ENCODE measurements at regions not wholly inside any gene's neighbourhood (a gene's known extent, or its start where the extent isn't known, plus 50 kb on each side); places are given as distances from the start of the nearest gene placed in this dataset.

DNA sequence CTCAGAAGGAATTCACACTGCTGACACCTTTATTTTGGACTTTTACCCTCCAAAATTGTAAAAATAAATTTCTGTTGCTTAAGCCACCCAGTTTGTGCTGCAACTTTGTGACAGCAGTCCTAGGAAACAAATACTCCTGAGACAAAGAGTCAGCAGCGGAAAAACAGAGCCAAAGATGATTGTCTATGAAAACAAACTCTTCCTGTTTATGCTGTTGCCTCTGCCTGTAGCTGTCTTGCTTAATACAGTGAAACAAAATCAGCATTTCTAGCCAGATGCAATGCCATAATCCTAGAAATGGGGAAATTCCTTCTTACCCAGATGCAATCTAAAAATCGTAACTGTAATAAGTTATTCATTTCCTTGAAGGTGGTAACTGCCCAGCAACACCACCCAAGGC is 387.5 kb upstream of the ATP11B start:
- Histone ChIP-seq H3K4me3 (no peak overlapping the region), H3K27ac (no peak overlapping the region), H3K27me3 (no peaks in the 10 kb centered on the region), H3K36me3 (no peaks in the 10 kb centered on the region), H3K4me1 (no peaks in the 10 kb centered on the region), H3K9me3 (no peaks in the 10 kb centered on the region)
- TF ChIP-seq POLR2AphosphoS5 (IDR thresholded peaks at IDR 0.05; ENCODE audit: insufficient read depth in 1 of 2, low read depth in 1 of 2) (no peak), POLR2A (IDR thresholded peaks at IDR 0.05) (no peak)
- TF ChIP-seq, protein P1, sequence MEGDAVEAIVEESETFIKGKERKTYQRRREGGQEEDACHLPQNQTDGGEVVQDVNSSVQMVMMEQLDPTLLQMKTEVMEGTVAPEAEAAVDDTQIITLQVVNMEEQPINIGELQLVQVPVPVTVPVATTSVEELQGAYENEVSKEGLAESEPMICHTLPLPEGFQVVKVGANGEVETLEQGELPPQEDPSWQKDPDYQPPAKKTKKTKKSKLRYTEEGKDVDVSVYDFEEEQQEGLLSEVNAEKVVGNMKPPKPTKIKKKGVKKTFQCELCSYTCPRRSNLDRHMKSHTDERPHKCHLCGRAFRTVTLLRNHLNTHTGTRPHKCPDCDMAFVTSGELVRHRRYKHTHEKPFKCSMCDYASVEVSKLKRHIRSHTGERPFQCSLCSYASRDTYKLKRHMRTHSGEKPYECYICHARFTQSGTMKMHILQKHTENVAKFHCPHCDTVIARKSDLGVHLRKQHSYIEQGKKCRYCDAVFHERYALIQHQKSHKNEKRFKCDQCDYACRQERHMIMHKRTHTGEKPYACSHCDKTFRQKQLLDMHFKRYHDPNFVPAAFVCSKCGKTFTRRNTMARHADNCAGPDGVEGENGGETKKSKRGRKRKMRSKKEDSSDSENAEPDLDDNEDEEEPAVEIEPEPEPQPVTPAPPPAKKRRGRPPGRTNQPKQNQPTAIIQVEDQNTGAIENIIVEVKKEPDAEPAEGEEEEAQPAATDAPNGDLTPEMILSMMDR (IDR thresholded peaks at IDR 0.05), result no peak
- no peak for DNase-seq (ENCODE audit: extremely low spot score in 2 of 2)
- intact Hi-C loops (cut with DNase I), result no loop called here

DNA sequence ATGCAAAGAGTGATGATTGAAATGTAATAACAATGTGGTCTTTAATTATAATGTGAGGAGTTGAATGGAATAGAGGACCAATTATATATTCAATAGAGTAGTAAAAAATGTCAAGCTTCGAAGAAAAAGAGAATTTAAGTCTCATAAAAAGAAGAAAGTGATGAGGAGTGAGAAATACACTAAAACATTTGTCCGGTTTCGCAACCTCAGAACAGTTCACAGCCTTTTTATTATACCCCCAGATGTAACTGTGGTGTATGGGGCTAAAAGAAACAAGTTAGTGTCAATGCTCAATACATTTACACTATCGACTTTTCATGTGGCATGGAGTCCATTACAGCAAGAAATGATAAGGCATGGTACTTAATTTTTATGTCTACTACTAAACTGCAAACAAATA is 386.5 kb upstream of the ATP11B start:
- Histone ChIP-seq H3K27me3 (no peaks in the 10 kb centered on the region), H3K36me3 (no peaks in the 10 kb centered on the region), H3K4me3 (no peak overlapping the region), H3K4me1 (no peaks in the 10 kb centered on the region), H3K9me3 (no peaks in the 10 kb centered on the region), H3K27ac (no peak overlapping the region)
- intact Hi-C loops (cut with DNase I), result no loop called here
- DNase-seq (ENCODE audit: extremely low spot score in 2 of 2), result no peak
- TF ChIP-seq, protein P1 (IDR thresholded peaks at IDR 0.05), result no peak
- TF ChIP-seq POLR2A (IDR thresholded peaks at IDR 0.05) (no peak), POLR2AphosphoS5 (IDR thresholded peaks at IDR 0.05; ENCODE audit: insufficient read depth in 1 of 2, low read depth in 1 of 2) (no peak)

DNA sequence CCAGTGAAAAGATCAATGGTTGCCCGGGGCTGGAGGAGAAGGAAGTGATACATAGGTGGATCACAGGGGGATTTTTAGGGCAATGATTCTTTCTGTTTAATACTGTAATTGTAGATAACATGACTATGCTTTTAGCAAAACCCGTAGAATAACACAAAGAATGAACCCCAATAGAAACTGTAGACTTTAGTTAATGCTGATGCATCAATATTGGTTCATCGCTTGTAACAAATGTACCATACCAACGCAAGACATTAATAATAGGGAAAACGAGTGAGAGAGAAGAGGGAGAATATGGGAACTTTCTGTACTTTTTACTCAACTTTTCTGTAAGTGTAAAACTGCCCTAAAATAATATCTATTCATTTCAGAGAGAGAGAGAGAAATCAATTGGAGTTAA is 383.3 kb upstream of the ATP11B start:
- H3K9me3 ChIP-seq, result no peaks in the 10 kb centered on the region
- no peak for DNase-seq (ENCODE audit: extremely low spot score in 2 of 2)
- H3K27me3 ChIP-seq, result no peaks in the 10 kb centered on the region
- H3K27ac ChIP-seq, result no peak overlapping the region
- intact Hi-C loops (cut with DNase I), result loop anchor here (10.0 kb wide), 1 partner anchor 1245 kb away; no protein-coding TSS in a partner anchor
- TF ChIP-seq POLR2AphosphoS5 (IDR thresholded peaks at IDR 0.05; ENCODE audit: insufficient read depth in 1 of 2, low read depth in 1 of 2), result no peak
- TF ChIP-seq POLR2A (IDR thresholded peaks at IDR 0.05), result no peak
- TF ChIP-seq, protein P1 (IDR thresholded peaks at IDR 0.05), result no peak
- no peaks in the 10 kb centered on the region for H3K36me3 ChIP-seq
- H3K4me1 ChIP-seq, result no peaks in the 10 kb centered on the region
- no peak overlapping the region for H3K4me3 ChIP-seq

DNA sequence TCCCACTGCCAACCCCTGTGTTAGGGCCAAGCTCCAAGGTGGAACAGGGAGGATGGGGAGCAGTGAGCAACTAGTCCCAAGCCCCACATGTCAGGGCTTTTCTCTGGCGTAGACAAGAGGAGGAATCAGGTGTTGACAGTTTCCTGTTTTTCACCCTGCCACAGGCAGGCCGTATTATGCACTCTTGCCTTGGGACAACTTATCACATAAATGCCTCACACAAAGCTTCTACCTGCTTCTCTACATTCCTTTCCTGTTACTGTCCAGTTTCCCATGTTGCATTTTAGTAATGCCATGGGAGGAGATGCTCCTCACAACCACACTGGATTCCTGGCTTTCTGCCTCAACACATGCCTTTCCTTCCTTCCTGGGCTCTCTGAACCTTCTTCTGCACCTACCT is 381.2 kb upstream of the ATP11B start:
- no peak overlapping the region for H3K4me3 ChIP-seq
- no peak for DNase-seq (ENCODE audit: extremely low spot score in 2 of 2)
- no peaks in the 10 kb centered on the region for H3K27me3 ChIP-seq
- no peaks in the 10 kb centered on the region for H3K9me3 ChIP-seq
- no peak overlapping the region for H3K27ac ChIP-seq
- intact Hi-C loops (cut with DNase I), result loop anchor here (10.0 kb wide), 1 partner anchor 1243 kb away; no protein-coding TSS in a partner anchor
- no peaks in the 10 kb centered on the region for H3K4me1 ChIP-seq
- no peaks in the 10 kb centered on the region for H3K36me3 ChIP-seq
- TF ChIP-seq POLR2AphosphoS5 (IDR thresholded peaks at IDR 0.05; ENCODE audit: insufficient read depth in 1 of 2, low read depth in 1 of 2), result no peak
- TF ChIP-seq, protein P1 (IDR thresholded peaks at IDR 0.05), result no peak
- no peak for TF ChIP-seq POLR2A (IDR thresholded peaks at IDR 0.05)

DNA sequence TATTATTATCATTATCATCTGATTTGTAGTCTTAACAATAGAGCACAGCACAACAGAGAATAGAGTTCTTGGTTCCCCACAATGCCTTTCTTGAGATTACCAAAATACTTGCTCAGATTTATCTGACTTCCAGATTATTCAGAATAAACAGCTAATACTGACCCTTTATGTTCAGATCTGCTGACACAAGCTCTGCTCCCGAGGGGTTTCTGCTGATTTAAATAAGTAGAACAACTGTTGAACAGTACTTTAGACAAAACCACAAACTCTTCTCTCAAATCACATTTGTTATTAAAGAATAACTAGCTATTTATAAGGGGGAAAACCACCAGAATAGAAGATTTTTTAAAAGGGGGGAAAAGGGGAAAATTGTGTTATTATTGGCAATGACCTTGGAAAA is 380.2 kb upstream of the ATP11B start:
- no peak overlapping the region for H3K27ac ChIP-seq
- no peaks in the 10 kb centered on the region for H3K36me3 ChIP-seq
- no peaks in the 10 kb centered on the region for H3K4me1 ChIP-seq
- H3K27me3 ChIP-seq, result no peaks in the 10 kb centered on the region
- no peak overlapping the region for H3K4me3 ChIP-seq
- TF ChIP-seq, protein P1 (IDR thresholded peaks at IDR 0.05), result no peak
- TF ChIP-seq POLR2AphosphoS5 (IDR thresholded peaks at IDR 0.05; ENCODE audit: insufficient read depth in 1 of 2, low read depth in 1 of 2), result no peak
- TF ChIP-seq POLR2A (IDR thresholded peaks at IDR 0.05), result no peak
- intact Hi-C loops (cut with DNase I), result loop anchor here (10.0 kb wide), 1 partner anchor 1242 kb away; no protein-coding TSS in a partner anchor
- no peaks in the 10 kb centered on the region for H3K9me3 ChIP-seq
- no peak for DNase-seq (ENCODE audit: extremely low spot score in 2 of 2)

Measured in vagina (tissue), 2 donors.